Anterior cingulate cortex (tissue), 58 donors: ENCODE measurements at regions not wholly inside any gene's neighbourhood (a gene's known extent, or its start where the extent isn't known, plus 50 kb on each side); places are given as distances from the start of the nearest gene placed in this dataset.

Source experiments
- DNase-seq, 58 donors: peaks; one replicate each; lab custom pipeline; 2025; lab: John Stamatoyannopoulos, UW

DNA sequence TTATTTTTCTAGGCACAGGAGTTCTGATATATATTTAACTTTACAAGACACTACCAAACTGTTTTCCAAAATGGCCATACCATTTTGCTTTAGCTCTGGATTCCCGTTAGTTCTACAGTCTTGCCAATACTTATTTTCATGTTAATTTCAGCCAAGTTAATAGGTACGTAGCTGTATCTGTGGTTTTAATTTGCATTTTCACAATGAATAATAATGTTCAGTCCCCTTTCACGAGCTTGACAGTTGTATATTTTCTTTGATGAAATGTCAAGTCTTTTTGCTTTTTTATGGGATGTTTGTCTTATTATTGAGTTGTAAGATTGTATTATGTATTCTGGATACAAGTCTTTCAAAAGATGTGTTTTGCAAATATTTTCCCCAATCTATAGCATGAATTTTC lies 50.6 kb upstream of the GALNT5 start:
- no peak for DNase-seq
